ENCODE measurements at regions not wholly inside any gene's neighbourhood (a gene's known extent, or its start where the extent isn't known, plus 50 kb on each side); places are given as distances from the start of the nearest gene placed in this dataset.
"Not testable (repeated sequence)": the region's sequence is repeated elsewhere in the genome, so short reads cannot be mapped to it uniquely, and the experiment has no call there.

- DNase-seq (ENCODE audit: low spot score) = not testable (repeated sequence)
These were observed 50.4 kb upstream of the TTC34 start for GRCh38 chr1:2851918-2852317.

GRCh38 chr1:2853711-2854110 is 52.2 kb upstream of the TTC34 start:
- no peak for DNase-seq (ENCODE audit: low spot score)

- no peak for DNase-seq (ENCODE audit: low spot score)
These were observed 52.7 kb upstream of the TTC34 start for GRCh38 chr1:2854151-2854550.

- no peak for DNase-seq (ENCODE audit: low spot score)
These were observed 53.1 kb upstream of the TTC34 start for GRCh38 chr1:2854611-2855010.

- no peak for DNase-seq (ENCODE audit: low spot score)
These were observed 53.9 kb upstream of the TTC34 start for GRCh38 chr1:2855206-2856065.

GRCh38 chr1:2856066-2856390 is 54.5 kb upstream of the TTC34 start:
- DNase-seq (ENCODE audit: low spot score) = no peak

GRCh38 chr1:2856676-2857375 is 55.3 kb upstream of the TTC34 start:
- DNase-seq (ENCODE audit: low spot score) = no peak

GRCh38 chr1:2857521-2857920 is 56.0 kb upstream of the TTC34 start:
- DNase-seq (ENCODE audit: low spot score) = no peak

- DNase-seq (ENCODE audit: low spot score) = no peak
These were observed 57.2 kb upstream of the TTC34 start for GRCh38 chr1:2858676-2859075.

GRCh38 chr1:2859219-2859880 is 57.9 kb upstream of the TTC34 start:
- no peak for DNase-seq (ENCODE audit: low spot score)

- DNase-seq (ENCODE audit: low spot score) = no peak
These were observed 58.5 kb upstream of the TTC34 start for GRCh38 chr1:2859881-2860430.

- DNase-seq (ENCODE audit: low spot score) = no peak
These were observed 59.1 kb upstream of the TTC34 start for GRCh38 chr1:2860476-2861142.

- no peak for DNase-seq (ENCODE audit: low spot score)
These were observed 59.9 kb upstream of the TTC34 start for GRCh38 chr1:2861143-2861987.

- DNase-seq (ENCODE audit: low spot score) = no peak
These were observed 60.7 kb upstream of the TTC34 start for GRCh38 chr1:2861988-2862813.

GRCh38 chr1:2862814-2863647 is 61.5 kb upstream of the TTC34 start:
- DNase-seq (ENCODE audit: low spot score) = no peak

- no peak for DNase-seq (ENCODE audit: low spot score)
These were observed 62.1 kb upstream of the TTC34 start for GRCh38 chr1:2863648-2863963.

- DNase-seq (ENCODE audit: low spot score) = no peak
These were observed 62.9 kb upstream of the TTC34 start for GRCh38 chr1:2864203-2864905.

- DNase-seq (ENCODE audit: low spot score) = no peak
These were observed 63.5 kb upstream of the TTC34 start for GRCh38 chr1:2865000-2865399.
